KMS-11 (cell line): ENCODE measurements at regions not wholly inside any gene's neighbourhood (a gene's known extent, or its start where the extent isn't known, plus 50 kb on each side); places are given as distances from the start of the nearest gene placed in this dataset.

Source experiments
- H2AFZ ChIP-seq: fragments of 200-600 bp; sonication (generic); 2 replicates; pipeline ENCODE4 v1.6.1; 2016; ENCODE audit warnings: antibody characterized with exemption, mixed run types, low read depth
- H3K27ac ChIP-seq: fragments of 200-600 bp; sonication (generic); 2 replicates; pipeline ENCODE4 v1.6.1; 2016; ENCODE audit warnings: mild to moderate bottlenecking, mixed run types
- H3K27me3 ChIP-seq: fragments of 200-600 bp; sonication (generic); 2 replicates; pipeline ENCODE4 v1.6.1; 2017; ENCODE audit warnings: mild to moderate bottlenecking, low read depth, mixed run types, moderate library complexity; ENCODE audit not compliant: insufficient read depth
- H3K36me3 ChIP-seq: fragments of 200-600 bp; sonication (generic); 2 replicates; pipeline ENCODE4 v1.6.1; 2017; ENCODE audit warnings: mild to moderate bottlenecking, mixed run types; ENCODE audit not compliant: insufficient read depth
- H3K4me1 ChIP-seq: fragments of 200-600 bp; sonication (generic); 2 replicates; pipeline ENCODE4 v1.6.1; 2016; ENCODE audit warnings: mild to moderate bottlenecking, low read depth, mixed run types; ENCODE audit not compliant: poor library complexity, severe bottlenecking
- H3K4me2 ChIP-seq: fragments of 200-600 bp; sonication (generic); 2 replicates; pipeline ENCODE4 v1.7.0; 2016; ENCODE audit warnings: mild to moderate bottlenecking, mixed run types
- H3K4me3 ChIP-seq: fragments of 200-600 bp; sonication (generic); IDR thresholded peaks from 2 replicates; pipeline ENCODE4 v1.6.1; 2017; ENCODE audit warnings: low read depth, low read length, mixed read lengths; ENCODE audit not compliant: insufficient read depth
- H3K79me2 ChIP-seq: fragments of 200-600 bp; sonication (generic); 2 replicates; pipeline ENCODE4 v1.6.1; 2016; ENCODE audit warnings: low read depth, mixed run types; ENCODE audit not compliant: insufficient read depth
- H3K9ac ChIP-seq: fragments of 200-600 bp; sonication (generic); 2 replicates; pipeline ENCODE4 v1.6.1; 2016; ENCODE audit warnings: mild to moderate bottlenecking, mixed run types
- H4K20me1 ChIP-seq: fragments of 200-600 bp; sonication (generic); 2 replicates; pipeline ENCODE4 v1.6.1; 2016; ENCODE audit warnings: mild to moderate bottlenecking, mixed run types; ENCODE audit not compliant: insufficient read depth
- CTCF ChIP-seq: fragments of 200-600 bp; sonication (generic); conservative IDR thresholded peaks from 2 replicates; pipeline ENCODE4 v1.6.1; 2017; ENCODE audit warnings: low read depth, mild to moderate bottlenecking, antibody characterized with exemption, low read length, moderate library complexity, mixed read lengths

- H4K20me1 ChIP-seq, result no peaks in the 10 kb centered on the region
- H3K4me1 ChIP-seq, result peaks cover 3% of the 10 kb centered on the region
- no peak overlapping the region for H3K4me3 ChIP-seq
- no peak overlapping the region for H3K27ac ChIP-seq
- H3K79me2 ChIP-seq, result no peaks in the 10 kb centered on the region
- no peak overlapping the region for H3K9ac ChIP-seq
- no peak overlapping the region for H3K4me2 ChIP-seq
- H2AFZ ChIP-seq, result no peak overlapping the region
- H3K27me3 ChIP-seq, result no peaks in the 10 kb centered on the region
- no peak for TF ChIP-seq CTCF
- no peaks in the 10 kb centered on the region for H3K36me3 ChIP-seq
Observed at GRCh38 chr1:59052166-59052590, 244.7 kb upstream of the FGGY start.

GRCh38 chr1:59054172-59054571 lies 242.7 kb upstream of the FGGY start:
- H3K27ac ChIP-seq, result no peak overlapping the region
- H3K4me3 ChIP-seq, result no peak overlapping the region
- TF ChIP-seq CTCF, result no peak
- H3K4me1 ChIP-seq, result no peaks in the 10 kb centered on the region
- no peaks in the 10 kb centered on the region for H4K20me1 ChIP-seq
- H3K79me2 ChIP-seq, result no peaks in the 10 kb centered on the region
- H3K27me3 ChIP-seq, result no peaks in the 10 kb centered on the region
- no peak overlapping the region for H2AFZ ChIP-seq
- H3K9ac ChIP-seq, result no peak overlapping the region
- H3K4me2 ChIP-seq, result no peak overlapping the region
- no peaks in the 10 kb centered on the region for H3K36me3 ChIP-seq

GRCh38 chr1:59055908-59056719 lies 240.8 kb upstream of the FGGY start:
- Histone ChIP-seq H2AFZ (no peak overlapping the region), H3K36me3 (no peaks in the 10 kb centered on the region), H3K4me3 (no peak overlapping the region), H3K79me2 (no peaks in the 10 kb centered on the region), H3K27ac (no peak overlapping the region), H3K27me3 (no peaks in the 10 kb centered on the region), H3K4me2 (no peak overlapping the region), H4K20me1 (no peaks in the 10 kb centered on the region), H3K4me1 (no peaks in the 10 kb centered on the region), H3K9ac (no peak overlapping the region)
- TF ChIP-seq CTCF, result no peak

GRCh38 chr1:59057211-59057694 lies 239.6 kb upstream of the FGGY start:
- no peak for TF ChIP-seq CTCF
- H3K4me2 ChIP-seq, result no peak overlapping the region

More at GRCh38 chr1:59057211-59057694, 239.6 kb upstream of the FGGY start:
- Histone ChIP-seq H3K27me3 (no peaks in the 10 kb centered on the region), H4K20me1 (no peaks in the 10 kb centered on the region), H3K9ac (no peak overlapping the region), H3K4me3 (no peak overlapping the region), H3K27ac (no peak overlapping the region), H2AFZ (no peak overlapping the region), H3K36me3 (no peaks in the 10 kb centered on the region), H3K4me1 (no peaks in the 10 kb centered on the region), H3K79me2 (no peaks in the 10 kb centered on the region)
